ENCODE measurements at regions not wholly inside any gene's neighbourhood (a gene's known extent, or its start where the extent isn't known, plus 50 kb on each side); places are given as distances from the start of the nearest gene placed in this dataset.

DNA sequence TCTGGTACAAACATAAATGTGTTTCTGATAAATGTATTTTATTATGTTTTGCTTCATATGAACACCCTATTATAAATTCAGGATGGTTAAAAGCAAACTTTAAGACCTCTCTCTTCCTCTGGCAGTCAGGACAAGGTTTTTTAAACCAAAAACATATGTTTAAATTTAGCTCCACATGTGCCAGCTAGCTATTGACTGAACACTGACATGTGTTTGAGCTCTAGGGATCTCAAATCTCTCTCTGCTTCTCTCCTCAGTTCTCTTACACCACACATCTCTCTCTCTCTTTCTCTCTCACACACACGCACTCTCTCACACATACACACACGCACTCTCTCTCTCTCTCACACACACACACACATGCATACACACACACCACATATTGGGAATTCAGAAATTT lies 150.1 kb upstream of the RFX3 start:
- TF ChIP-seq CTCF (conservative IDR thresholded peaks at IDR 0.05) (no peak), EZH2 (IDR thresholded peaks at IDR 0.05; ENCODE audit: low read depth) (no peak)

Data from PC-9 (cell line).